ENCODE measurements at regions not wholly inside any gene's neighbourhood (a gene's known extent, or its start where the extent isn't known, plus 50 kb on each side); places are given as distances from the start of the nearest gene placed in this dataset.

DNA sequence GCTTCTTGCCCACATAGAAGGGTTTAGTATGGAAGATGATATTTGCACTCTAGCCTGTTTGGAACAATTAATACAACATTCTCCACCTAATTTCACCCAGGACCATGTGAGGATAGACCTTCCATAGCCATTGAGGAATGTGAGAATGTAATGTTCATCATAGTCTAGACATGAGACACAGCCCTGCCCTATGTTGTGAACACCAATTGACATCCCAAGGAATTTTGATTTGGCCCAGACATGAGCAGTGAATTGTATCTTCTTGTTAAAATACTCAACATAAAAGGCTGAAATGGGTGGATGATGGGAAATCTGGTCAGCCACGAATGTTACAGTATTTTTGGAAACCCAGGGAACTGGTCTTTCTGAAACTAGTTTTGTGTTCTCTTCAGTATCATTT, 892.3 kb upstream of the CHORDC1 start:
- H3K9ac ChIP-seq: no peak overlapping the region
- ChIA-PET CTCF (interaction anchor here (1.0 kb wide), 1 partner anchor 16 kb away, joined by 3 read pairs; no protein-coding TSS in a partner anchor), POLR2A (no interaction called here)
- DNase-seq: no peak
- H4K20me1 ChIP-seq (ENCODE audit: insufficient read depth): no peaks in the 10 kb centered on the region
- H3K79me2 ChIP-seq (ENCODE audit: insufficient read depth): no peaks in the 10 kb centered on the region
- 20% methylated on average over 1 of the region's 1 CpG for WGBS (ENCODE audit: low lambda C conversion rate)
- TF ChIP-seq FOXM1 (IDR thresholded peaks at IDR 0.05; ENCODE audit: low read depth): no peak
- no peak for TF ChIP-seq NRF1 (IDR thresholded peaks at IDR 0.05; ENCODE audit: low read depth, low read length)
- TF ChIP-seq TEAD4 (IDR thresholded peaks at IDR 0.05; ENCODE audit: borderline replicate concordance, insufficient read depth): no peak
- no peak for TF ChIP-seq NFIC (IDR thresholded peaks at IDR 0.05; ENCODE audit: borderline replicate concordance)
- TF ChIP-seq EP300 (IDR thresholded peaks at IDR 0.05; ENCODE audit: borderline replicate concordance in 1 of 2, low read depth in 1 of 2, low read length in 1 of 2): no peak
- no peak for TF ChIP-seq IRF3 (IDR thresholded peaks at IDR 0.05; ENCODE audit: low read depth, low read length)
- no peak for TF ChIP-seq EZH2phosphoT487 (IDR thresholded peaks at IDR 0.05; ENCODE audit: borderline replicate concordance, low read depth)
- no peak for TF ChIP-seq TCF12 (IDR thresholded peaks at IDR 0.05)
- no peak for TF ChIP-seq PBX3 (IDR thresholded peaks at IDR 0.05)
- no peak for TF ChIP-seq JUND (IDR thresholded peaks at IDR 0.05)
- TF ChIP-seq, protein P1, sequence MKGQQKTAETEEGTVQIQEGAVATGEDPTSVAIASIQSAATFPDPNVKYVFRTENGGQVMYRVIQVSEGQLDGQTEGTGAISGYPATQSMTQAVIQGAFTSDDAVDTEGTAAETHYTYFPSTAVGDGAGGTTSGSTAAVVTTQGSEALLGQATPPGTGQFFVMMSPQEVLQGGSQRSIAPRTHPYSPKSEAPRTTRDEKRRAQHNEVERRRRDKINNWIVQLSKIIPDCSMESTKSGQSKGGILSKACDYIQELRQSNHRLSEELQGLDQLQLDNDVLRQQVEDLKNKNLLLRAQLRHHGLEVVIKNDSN (IDR thresholded peaks at IDR 0.05; ENCODE audit: borderline replicate concordance, low read depth): no peak
- TF ChIP-seq RXRA (IDR thresholded peaks at IDR 0.05; ENCODE audit: borderline replicate concordance, low read depth): no peak
- no peak for TF ChIP-seq MEF2A (IDR thresholded peaks at IDR 0.05; ENCODE audit: borderline replicate concordance, low read depth)
- TF ChIP-seq GATA2 (CRISPR knock-in tag; IDR thresholded peaks at IDR 0.05): no peak
- no peak for TF ChIP-seq RAD21 (IDR thresholded peaks at IDR 0.05; ENCODE audit: low read length)
- TF ChIP-seq ELF1 (IDR thresholded peaks at IDR 0.05): no peak
- TF ChIP-seq, protein P2, sequence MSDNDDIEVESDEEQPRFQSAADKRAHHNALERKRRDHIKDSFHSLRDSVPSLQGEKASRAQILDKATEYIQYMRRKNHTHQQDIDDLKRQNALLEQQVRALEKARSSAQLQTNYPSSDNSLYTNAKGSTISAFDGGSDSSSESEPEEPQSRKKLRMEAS (IDR thresholded peaks at IDR 0.05; ENCODE audit: low read depth): no peak
- no peak for TF ChIP-seq FOXJ3 (CRISPR knock-in tag; IDR thresholded peaks at IDR 0.05)
- TF ChIP-seq FOSL2 (IDR thresholded peaks at IDR 0.05; ENCODE audit: borderline replicate concordance, low read depth): no peak
- TF ChIP-seq POLR2AphosphoS5 (IDR thresholded peaks at IDR 0.05; ENCODE audit: low read depth, low read length): no peak
- H3K27ac ChIP-seq (ENCODE audit: low read depth in 2 of 2, low read length in 1 of 2): no peak overlapping the region
- H3K4me1 ChIP-seq (ENCODE audit: control insufficient read depth in 1 of 2, insufficient read depth in 2 of 2, low read depth in 1 of 2, low read length in 1 of 2): no peaks in the 10 kb centered on the region
- H3K27me3 ChIP-seq (ENCODE audit: insufficient read depth): no peaks in the 10 kb centered on the region
- no peak overlapping the region for H3K4me3 ChIP-seq (ENCODE audit: low read depth in 2 of 2, low read length in 1 of 2)
- H3K4me2 ChIP-seq: no peak overlapping the region
- H2AFZ ChIP-seq (ENCODE audit: low read depth): no peak overlapping the region
- no peaks in the 10 kb centered on the region for H3K9me2 ChIP-seq
- H3F3A ChIP-seq (replicated peaks; ENCODE audit: insufficient read depth): no peaks in the 10 kb centered on the region
- H3K36me3 ChIP-seq (replicated peaks in 1 of 2; ENCODE audit: control insufficient read depth in 1 of 2, insufficient read depth in 2 of 2, low read length in 1 of 2): no peaks in the 10 kb centered on the region
- no peaks in the 10 kb centered on the region for H3K9me3 ChIP-seq

Measured in SK-N-SH (cell line).